Kidney (tissue), 13 donors: ENCODE measurements at regions not wholly inside any gene's neighbourhood (a gene's known extent, or its start where the extent isn't known, plus 50 kb on each side); places are given as distances from the start of the nearest gene placed in this dataset.

Experiments
- DNase-seq, 5 donors: peaks; one replicate each; pipeline ENCODE4 v3.0.0-alpha.2; 2013 to 2020
- FAIRE-seq: peaks from 2 replicates; lab custom pipeline; 2012; peaks lifted over from hg19 to GRCh38; lab: Jason Lieb, UNC
- H3K27ac ChIP-seq, 2 donors: one replicate each; pipeline ENCODE4 v1.7.0; 2013; ENCODE audit warnings: low read depth in 2 of 2, low read length in 2 of 2, inconsistent platforms in 1 of 2
- H3K27me3 ChIP-seq: one replicate; pipeline ENCODE4 v1.7.1; 2013; ENCODE audit warnings: low read length, inconsistent platforms; ENCODE audit not compliant: control insufficient read depth, insufficient read depth
- H3K36me3 ChIP-seq, 3 donors: one replicate each; pipeline versions ENCODE4 v1.7.0 to v1.7.1; 2013; ENCODE audit warnings: low read length in 3 of 3, control low read depth in 1 of 3, inconsistent platforms in 1 of 3; ENCODE audit not compliant: insufficient read depth in 3 of 3, control insufficient read depth in 2 of 3
- H3K4me1 ChIP-seq, 3 donors: one replicate each; pipeline versions ENCODE4 v1.7.0 to v1.7.1; 2013; ENCODE audit warnings: low read length in 3 of 3, inconsistent platforms in 1 of 3, low read depth in 1 of 3; ENCODE audit not compliant: control insufficient read depth in 2 of 3, insufficient read depth in 2 of 3
- H3K4me3 ChIP-seq, 3 donors: one replicate each; pipeline versions ENCODE4 v1.7.0 to v1.8.1; 2013; ENCODE audit warnings: low read length in 3 of 3, control low read depth in 1 of 3, inconsistent platforms in 1 of 3
- H3K9ac ChIP-seq, 3 donors: one replicate each; pipeline versions ENCODE4 v1.7.0 to v1.7.1; 2013; ENCODE audit warnings: low read length in 3 of 3, control low read depth in 1 of 3, inconsistent platforms in 1 of 3
- H3K9me3 ChIP-seq, 3 donors: one replicate each; pipeline versions ENCODE4 v1.7.0 to v1.7.1; 2013; ENCODE audit warnings: low read length in 3 of 3, control low read depth in 1 of 3, inconsistent platforms in 1 of 3; ENCODE audit not compliant: control insufficient read depth in 2 of 3, insufficient read depth in 1 of 3
- intact Hi-C: fragments of 100-400 bp; cut with DNase I; formaldehyde crosslinking; loops from one replicate; pipeline ENCODE4 v1.11.1; 2022
- TF ChIP-seq, protein P1 (sequence below): IDR thresholded peaks from 3 replicates; pipeline ENCODE4 v1.5.1; 2012; ENCODE audit warnings: mild to moderate bottlenecking, moderate library complexity, borderline replicate concordance; ENCODE audit not compliant: insufficient read depth; ENCODE audit errors: extremely low read depth
- donor health status: control.
- donor health status: control.
- donor health status: control.
- donor health status: control.
- donor health status: control.
- donor health status: DM: yes; HTN: yes; CAD: no.
- donor health status: Normal renal cell carcinoma (clear cell type).

- H3K27ac ChIP-seq = no peak overlapping the region
- no peak overlapping the region for H3K4me3 ChIP-seq
- intact Hi-C loops = no loop called here
- H3K4me1 ChIP-seq = peaks cover 6 to 9% (median 7%) of the 10 kb centered on the region in 3 donors
- no peaks in the 10 kb centered on the region for H3K27me3 ChIP-seq
- H3K36me3 ChIP-seq = no peaks in the 10 kb centered on the region
- TF ChIP-seq, protein P1, sequence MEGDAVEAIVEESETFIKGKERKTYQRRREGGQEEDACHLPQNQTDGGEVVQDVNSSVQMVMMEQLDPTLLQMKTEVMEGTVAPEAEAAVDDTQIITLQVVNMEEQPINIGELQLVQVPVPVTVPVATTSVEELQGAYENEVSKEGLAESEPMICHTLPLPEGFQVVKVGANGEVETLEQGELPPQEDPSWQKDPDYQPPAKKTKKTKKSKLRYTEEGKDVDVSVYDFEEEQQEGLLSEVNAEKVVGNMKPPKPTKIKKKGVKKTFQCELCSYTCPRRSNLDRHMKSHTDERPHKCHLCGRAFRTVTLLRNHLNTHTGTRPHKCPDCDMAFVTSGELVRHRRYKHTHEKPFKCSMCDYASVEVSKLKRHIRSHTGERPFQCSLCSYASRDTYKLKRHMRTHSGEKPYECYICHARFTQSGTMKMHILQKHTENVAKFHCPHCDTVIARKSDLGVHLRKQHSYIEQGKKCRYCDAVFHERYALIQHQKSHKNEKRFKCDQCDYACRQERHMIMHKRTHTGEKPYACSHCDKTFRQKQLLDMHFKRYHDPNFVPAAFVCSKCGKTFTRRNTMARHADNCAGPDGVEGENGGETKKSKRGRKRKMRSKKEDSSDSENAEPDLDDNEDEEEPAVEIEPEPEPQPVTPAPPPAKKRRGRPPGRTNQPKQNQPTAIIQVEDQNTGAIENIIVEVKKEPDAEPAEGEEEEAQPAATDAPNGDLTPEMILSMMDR = no peak
- DNase-seq (no peak), FAIRE-seq (no peak)
- H3K9me3 ChIP-seq = no peaks in the 10 kb centered on the region
- no peak overlapping the region for H3K9ac ChIP-seq
Observed at GRCh38 chr1:229195246-229195645, 75.7 kb upstream of the RAB4A start.

GRCh38 chr1:229196404-229197264 is 74.3 kb upstream of the RAB4A start:
- H3K27ac ChIP-seq = no peak overlapping the region
- no peaks in the 10 kb centered on the region for H3K27me3 ChIP-seq
- FAIRE-seq = no peak
- no peak for DNase-seq
- TF ChIP-seq, protein P1 = no peak
- no peak overlapping the region for H3K4me3 ChIP-seq
- no peak overlapping the region for H3K9ac ChIP-seq
- H3K4me1 ChIP-seq = peaks cover 6 to 9% (median 9%) of the 10 kb centered on the region in 3 donors
- no peaks in the 10 kb centered on the region for H3K36me3 ChIP-seq
- H3K9me3 ChIP-seq = no peaks in the 10 kb centered on the region
- intact Hi-C loops = no loop called here

GRCh38 chr1:229197265-229197585 is 73.7 kb upstream of the RAB4A start:
- Histone ChIP-seq H3K27me3 (no peaks in the 10 kb centered on the region), H3K9me3 (no peaks in the 10 kb centered on the region), H3K9ac (no peak overlapping the region), H3K4me1 (peaks cover 6 to 9% (median 9%) of the 10 kb centered on the region in 3 donors), H3K27ac (no peak overlapping the region), H3K4me3 (no peak overlapping the region), H3K36me3 (no peaks in the 10 kb centered on the region)
- DNase-seq (no peak), FAIRE-seq (no peak)
- TF ChIP-seq, protein P1 = no peak
- intact Hi-C loops = no loop called here
